GM21619 (cell line): ENCODE measurements at regions not wholly inside any gene's neighbourhood (a gene's known extent, or its start where the extent isn't known, plus 50 kb on each side); places are given as distances from the start of the nearest gene placed in this dataset.

Experiments
- ATAC-seq: cut with Tn5 transposase; IDR thresholded peaks from one replicate; pipeline ENCODE4 v1.9.1; 2021; ENCODE audit not compliant: unreplicated experiment

DNA sequence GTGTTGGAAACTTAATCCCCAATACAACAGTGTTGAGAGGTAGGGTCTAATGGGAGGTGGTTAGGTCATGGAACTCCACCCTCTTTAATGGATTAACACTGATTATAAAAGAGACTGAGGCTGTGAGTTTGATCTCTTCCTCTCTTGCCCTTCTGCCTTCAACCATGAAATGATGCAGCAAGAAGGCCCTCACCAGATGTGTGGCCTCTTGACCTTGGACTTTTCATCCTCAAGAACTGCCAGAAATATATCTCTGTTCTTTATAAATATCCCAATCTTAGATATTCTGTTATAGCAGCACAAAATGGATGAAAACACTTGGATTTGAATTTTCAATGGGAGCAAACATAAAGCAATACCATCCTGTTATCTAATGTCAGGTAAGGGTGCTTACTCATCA is 67.6 kb downstream of the NMUR2 start:
- ATAC-seq: no peak

DNA sequence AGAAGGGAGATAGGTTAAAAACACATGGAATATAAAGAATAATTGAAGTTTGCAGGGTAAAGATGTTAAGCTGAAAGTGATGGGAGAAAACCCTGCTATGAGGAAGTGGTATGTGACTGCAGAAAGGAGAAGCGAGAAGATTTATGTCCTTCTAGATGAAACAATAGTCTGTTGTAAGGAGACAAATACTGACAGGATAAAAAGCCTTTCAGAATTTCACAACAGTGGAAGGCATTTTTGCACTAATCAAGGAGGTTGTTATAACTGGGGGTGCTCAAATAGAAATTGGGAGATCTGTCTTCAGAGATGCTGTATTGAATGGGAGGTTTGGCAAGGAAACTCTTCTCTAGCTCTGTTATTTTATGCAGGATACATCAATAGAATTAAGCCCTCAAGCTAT is 69.6 kb downstream of the NMUR2 start:
- ATAC-seq: no peak

DNA sequence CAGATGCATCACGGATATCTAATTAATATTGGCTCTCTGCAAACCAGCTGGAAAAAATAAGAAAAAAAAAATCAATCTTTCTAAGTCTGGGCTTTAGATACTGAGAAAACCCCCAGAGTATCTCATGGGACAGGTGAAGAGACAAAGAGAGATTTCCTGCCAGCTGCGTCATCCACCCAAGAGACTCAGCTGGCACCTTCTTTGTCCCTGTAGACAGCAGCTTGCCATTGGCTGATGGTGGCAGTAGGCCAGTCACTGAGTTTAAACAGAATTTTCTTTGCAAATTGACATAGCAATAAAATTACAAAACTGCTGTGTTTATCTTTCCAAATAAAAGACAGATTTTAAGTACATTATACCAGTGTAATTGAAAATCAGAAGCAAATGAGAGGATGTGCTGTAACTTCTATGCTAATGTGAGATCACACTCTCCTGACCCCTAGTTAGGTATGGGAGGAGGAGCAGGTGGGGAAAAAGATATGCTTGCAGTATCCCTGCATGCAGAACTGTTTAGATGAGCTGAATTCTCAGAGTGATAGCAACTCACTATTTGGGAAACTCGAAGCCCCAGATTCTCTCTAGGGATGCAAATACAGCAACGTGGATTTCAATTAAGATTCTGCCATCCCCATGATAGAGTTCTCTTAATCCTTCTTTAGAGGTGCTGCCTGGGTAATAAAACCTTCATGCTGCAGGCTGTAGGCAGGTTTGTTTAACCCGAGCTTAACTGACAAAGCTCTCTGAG is 72.2 kb downstream of the NMUR2 start:
- ATAC-seq: no peak

DNA sequence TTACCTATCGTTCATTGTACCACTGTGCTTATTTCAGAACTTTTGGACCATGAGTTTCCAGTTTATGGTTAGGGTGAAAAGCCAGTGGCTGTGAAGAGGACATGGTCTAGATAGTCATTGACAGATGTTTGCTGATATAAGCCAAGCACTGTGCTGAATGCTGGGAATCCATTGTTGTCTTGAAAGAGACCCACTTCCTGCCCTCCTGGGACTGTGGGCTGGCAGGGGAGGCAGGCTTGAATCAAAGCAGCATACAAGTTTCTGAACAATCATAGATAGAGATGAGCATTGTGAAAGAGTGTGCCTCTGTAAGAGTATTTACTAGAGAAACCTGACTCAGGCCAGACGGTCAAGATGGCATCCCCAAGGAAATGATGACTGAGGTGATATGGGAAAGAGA is 73.4 kb downstream of the NMUR2 start:
- no peak for ATAC-seq

DNA sequence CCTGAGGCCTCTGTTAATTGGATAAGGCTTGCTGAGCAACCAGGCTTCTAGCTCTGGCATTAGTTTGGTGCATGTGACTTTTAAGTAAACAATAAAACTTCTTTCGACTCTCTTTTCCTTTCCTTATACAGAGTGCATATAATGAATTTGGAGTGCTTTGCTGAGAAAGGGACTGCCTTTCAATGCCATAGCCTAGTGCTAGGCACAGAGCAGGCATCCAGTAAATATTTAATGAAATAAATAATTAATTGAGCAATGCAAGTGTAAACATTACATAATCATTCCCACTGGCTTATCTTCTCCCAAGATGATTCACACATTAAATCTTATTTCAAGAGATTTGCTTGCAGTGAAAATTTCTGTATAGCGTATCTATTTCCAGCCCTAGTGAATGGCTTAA is 74.1 kb downstream of the NMUR2 start:
- ATAC-seq: no peak

DNA sequence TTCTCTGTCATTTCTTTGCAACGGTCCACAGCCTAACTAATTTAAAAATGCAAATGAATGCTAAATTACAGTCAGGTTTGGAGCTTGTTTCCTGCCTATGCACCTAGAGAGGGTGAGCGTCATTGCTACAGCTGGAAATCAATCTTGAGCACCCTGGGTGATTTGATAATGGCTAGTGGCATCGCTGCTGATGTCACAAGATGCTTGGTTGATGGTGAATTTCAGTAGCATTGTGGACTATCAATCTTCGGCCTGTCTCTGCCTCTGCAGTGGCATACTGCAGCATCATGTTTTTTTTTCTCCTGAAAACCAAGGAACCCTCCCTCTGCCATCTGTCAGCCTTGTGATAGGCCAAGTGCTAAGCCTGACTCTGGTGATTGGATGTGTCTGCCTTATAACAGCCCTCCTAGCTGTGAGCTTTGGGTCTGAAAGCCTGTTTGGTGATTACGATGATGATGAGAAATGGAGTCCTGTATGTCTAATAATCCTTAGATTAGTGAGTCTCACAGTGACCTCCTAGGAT is 75.3 kb downstream of the NMUR2 start:
- ATAC-seq: no peak

DNA sequence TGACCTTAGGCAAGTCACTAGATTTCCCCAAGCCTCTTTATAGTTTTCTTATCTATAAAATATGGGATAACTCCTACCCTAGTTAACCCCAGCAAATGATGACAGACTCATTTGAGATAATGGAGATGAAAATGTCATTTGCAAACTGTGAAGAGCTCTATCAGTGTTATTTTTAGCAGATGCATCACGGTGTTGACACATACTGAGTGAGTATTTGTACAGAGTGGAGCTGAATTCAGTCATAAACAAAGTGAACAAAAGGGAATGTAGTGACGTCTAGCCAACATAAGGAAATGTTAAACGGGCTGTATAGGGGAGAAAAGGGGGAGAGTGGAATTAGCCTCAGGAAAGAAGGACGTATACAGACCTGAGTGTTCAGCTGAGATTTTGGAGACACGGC is 75.9 kb downstream of the NMUR2 start:
- no peak for ATAC-seq

DNA sequence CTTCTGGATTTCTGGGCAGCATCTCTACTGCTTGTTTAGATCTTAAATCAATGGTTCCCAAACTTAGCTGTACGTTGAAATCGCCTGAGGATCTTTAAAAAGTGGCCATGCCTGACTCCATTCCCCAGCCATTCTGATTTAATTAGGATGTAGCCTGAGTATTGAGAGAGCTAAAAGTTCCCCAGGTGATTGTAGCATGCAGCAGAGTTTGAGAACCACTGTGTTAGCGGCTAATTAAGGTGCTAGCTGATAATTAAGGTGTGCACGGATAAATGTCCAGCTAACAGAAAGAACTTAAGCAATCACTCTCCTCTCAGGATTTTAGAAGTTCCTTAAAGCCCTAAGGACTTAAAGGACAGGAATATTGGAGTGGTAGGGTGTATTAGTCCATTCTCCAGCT is 89.1 kb downstream of the NMUR2 start:
- ATAC-seq: no peak

DNA sequence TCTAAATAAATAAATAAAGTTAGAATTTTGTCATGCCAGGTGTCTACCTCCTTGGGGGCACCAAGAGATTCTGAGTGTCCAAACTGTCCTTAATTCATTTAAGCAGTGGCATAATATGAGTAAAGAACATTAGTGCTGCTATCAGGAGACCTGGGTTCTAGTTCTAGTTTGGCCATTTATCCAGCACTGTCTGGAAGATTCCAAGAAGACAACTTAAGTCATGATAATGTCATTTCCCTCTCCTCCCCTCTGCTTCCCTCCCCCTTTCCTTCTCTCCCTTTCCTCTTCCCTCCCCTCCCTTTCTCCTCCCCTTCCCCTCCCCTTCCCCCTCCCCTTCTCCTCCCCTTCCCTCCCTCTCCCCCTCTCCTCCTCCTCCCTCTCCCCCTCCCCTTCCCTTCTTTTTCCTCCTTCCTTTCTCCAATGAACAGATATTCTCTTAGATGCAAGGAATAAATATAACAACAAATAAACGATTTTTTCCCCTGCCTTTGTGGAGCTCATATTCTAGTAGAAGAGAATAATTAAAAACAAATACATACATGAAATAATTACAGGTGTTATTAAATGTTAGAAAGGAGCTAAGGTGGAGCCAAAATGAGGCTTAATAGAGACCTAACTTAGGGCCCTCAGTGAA is 90.8 kb downstream of the NMUR2 start:
- no peak for ATAC-seq

DNA sequence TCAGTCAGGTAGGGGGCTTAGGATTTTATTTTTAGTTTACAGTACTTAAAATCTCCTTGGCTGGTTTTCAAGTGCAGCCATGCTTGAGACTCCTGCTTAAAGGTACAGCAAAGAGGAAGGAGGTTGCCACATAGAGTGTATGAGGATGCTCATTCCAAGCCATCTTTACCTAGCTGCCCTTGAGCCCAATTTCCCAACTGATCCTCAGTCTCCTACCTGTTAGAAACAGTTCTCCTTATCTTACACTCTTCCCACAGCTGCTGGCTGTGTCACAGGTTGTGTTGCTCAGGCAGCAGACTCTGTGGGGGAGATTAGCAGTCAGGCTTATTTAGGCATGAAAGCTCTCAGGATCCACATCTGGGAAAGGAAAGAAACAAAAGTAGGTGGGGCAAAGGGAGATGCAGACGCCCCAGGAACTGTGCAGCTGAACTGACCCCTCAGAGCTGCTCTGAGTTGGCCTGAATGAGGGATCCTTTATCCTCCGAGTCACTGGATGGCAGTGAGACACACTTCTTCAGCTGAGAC is 95.1 kb downstream of the NMUR2 start:
- no peak for ATAC-seq

DNA sequence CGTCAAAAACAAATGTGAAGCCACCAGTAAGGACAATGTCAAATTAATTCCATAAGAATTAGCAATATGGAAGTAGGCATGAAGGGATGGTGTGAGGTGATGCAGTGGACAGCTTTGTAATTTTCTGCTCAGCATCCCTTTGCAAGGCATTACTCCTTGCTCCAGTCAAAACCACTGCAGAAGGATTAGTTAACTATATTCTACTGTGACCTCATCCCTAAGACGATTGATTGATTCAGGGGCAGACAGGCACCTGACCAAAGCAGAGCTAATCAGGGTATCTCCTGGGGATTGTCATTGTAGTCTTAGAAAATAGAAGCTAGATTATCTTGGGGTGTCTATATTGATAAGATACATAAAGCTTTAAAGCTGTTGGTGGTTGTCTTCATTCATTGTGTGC is 98.7 kb downstream of the NMUR2 start:
- ATAC-seq: no peak

DNA sequence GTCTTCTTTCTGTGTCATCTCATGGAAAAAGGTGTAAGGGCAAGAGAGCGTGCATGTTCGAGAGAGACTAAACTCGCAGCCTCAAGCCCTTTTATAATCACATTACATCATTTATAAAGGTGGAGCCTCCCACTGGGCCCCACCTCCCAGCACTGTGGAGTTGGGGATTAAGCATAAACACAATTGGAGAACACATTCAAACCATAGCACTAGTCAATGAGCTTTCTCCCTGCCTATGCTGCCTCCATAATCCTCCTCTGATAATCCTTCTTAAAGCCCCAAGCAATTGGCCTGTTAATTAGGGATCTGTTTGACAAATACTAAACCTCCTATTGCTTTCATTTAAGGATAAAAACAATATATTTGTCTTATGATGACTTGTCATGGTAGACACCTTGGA is 99.6 kb downstream of the NMUR2 start:
- no peak for ATAC-seq

DNA sequence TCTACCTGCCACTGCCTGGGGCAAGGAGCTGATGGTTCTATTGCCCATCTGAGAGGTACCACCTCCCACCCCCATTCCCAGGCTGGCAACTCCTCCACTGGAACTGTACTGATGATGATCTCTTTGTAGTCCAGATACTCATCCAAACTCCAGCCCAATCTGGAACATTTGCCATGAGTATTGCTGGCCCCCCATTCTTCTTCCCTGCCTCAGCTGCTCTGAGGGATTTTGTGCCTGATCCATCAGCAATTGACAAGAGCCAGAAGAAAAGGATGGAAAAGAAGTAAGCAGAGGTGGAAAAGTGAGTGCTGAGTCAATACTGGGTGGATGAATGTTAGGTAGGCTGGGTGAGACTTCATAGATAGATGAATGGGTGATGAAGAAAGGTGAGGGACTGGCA is 101.2 kb downstream of the NMUR2 start:
- ATAC-seq: no peak

DNA sequence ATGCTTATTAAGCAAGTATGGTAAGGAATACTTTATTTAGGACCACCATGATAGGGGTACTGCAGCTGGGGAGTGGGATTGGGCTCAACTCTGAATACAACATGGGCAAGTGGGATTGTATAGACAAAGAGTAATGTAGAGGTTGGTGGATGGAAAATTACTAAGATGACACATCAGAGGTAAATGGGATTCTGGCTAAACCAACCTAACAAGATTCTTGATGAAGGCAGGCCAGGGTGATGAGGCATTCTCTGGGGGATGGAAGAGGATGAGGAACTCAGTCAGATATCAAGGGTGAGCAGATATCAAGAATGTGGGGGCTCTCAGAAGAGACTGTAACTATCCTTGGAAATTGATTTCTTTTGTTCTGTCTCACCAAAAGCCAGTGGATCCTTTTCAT is 107.2 kb downstream of the NMUR2 start:
- no peak for ATAC-seq

DNA sequence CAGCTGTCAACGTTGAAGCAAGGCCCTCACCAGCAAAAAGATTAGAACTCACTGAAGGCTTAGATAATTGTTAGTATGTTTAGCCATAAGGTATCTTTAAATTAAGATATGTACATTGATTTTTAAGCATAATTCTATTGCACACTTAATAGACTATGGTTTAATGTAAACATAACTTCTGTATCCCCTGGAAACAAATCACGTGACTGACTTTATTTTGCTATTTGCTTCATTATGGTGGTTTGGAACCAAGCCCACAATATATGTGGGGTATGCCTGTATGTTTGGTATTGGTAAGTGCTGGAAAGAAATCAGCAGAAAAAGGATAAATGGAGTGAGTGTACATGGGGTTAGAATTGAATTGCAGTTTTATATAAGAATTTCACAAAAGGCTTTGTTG is 111.9 kb downstream of the NMUR2 start:
- ATAC-seq: no peak

DNA sequence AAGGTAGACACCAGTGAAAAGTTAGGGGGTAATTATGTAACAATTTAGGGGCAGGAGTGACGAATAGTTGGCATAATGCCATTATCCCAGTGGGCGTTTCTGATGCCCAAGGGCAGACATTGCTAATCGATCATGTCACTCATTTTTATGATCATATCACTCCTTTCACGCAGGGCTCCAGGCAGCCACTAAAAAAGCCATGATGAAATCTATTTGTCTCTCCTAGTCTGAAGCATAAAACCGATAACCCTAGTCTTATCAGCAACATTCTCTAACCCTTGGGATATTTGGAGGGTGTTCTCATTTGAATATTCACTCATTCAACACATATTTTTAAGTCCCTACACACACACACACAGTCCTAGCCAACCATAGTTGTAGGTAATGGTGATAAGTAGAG is 114.9 kb downstream of the NMUR2 start:
- ATAC-seq: no peak

DNA sequence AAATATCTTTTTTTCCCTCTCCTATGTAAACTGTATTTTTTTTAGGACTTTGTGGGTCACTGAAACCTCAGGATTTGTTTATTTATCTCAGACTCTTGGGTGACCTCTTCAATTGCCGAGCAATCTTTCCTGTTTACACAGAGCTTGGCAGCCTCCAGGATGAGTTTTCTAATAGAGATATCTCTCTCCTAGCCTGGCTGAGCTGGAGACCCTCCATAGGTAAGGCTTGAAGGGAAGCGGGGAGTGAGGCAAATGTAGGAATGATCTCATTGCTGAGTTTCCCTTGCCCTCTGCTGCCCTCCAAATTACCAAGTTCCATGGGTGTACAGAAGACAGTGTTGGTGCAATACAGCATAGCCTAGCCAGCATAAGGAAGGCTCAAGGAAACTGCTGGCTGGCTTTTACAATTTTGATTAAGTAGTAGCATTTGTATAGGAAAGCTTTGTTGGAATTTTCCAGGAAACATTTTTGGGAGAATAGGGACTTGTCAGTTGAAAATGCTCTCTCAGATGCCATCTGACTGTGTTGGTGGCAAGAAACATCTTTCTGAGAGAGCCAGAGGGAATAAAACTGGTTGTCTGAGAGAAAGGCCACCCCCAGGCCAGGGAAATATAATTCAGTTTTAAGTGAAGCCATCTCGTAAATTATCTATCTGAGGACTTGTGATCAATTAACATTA is 116.0 kb downstream of the NMUR2 start:
- ATAC-seq: no peak

DNA sequence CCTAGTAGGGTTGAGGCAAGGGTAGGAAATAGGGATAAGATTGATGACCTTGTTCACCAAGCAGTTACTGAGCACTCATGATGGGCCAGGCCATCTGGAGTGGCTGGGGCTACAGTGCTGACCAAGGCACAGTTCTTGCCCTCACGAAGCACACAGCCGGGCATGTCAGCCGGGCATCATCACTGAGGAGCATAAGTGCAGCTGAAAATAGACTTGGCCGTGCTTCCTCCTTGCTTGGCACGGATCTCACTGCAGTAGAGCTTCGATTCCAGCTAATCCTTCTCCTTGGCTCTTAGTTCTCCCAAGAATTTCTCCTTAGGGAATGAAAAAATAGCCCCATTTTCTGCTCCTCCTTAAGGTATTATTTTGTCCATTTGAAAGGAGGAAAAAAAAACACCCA is 116.6 kb downstream of the NMUR2 start:
- ATAC-seq: no peak

DNA sequence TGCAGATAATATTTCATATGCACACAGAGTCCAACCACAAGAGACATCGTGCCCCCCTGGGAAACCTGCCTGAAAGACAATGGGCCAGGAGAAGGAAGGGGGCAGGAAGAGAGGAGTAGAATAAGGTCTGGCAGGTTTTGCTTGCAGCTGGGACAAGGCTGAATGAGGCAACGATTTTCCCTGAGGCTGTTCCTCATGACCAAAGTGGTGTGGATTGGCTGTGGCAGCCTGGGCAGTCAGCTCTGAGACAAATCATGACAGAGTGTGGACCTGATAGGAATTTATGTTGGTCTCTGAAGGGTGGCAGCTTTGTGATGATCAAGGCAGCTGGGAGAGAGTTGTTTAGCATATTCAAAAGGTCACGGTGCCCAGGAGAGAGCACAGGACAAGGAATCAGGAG is 119.3 kb downstream of the NMUR2 start:
- no peak for ATAC-seq

DNA sequence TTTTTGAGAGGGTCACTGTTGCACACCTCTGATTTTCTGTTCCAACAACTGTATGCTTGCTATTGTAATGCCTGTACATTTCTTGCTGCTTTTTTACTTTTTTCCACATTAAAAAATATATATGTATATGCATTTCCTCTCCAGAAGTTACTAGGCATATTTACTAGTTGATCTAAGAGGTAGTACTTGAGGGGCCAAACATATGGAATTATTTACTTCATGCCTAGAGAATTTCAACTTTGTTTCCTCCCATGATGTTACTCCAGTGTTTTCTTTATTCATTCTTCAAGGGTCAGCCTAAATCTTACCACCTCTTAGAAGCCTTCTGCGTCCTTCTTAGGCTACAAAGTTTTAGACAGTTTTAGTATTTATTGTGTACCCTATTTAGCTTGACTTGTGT is 122.7 kb downstream of the NMUR2 start:
- ATAC-seq: no peak

DNA sequence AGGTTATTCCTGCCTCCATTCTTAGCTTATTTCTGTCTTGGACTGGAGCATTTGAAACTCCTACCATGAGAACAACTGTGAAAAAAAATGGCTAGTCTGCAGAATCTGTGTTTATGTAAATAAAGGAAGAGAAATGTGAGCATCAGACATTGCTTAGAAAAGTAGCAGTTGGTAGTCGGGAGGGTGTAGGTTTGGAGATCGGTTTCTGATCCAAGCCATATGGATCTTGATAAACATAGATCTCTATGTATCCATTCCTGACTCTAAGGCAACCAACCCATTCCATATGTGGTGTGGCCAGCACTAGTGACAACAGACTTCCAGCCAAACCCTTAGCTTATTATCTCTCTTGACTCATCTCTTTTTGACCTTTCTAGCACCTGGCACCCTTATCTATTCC is 127.1 kb downstream of the NMUR2 start:
- ATAC-seq: no peak

DNA sequence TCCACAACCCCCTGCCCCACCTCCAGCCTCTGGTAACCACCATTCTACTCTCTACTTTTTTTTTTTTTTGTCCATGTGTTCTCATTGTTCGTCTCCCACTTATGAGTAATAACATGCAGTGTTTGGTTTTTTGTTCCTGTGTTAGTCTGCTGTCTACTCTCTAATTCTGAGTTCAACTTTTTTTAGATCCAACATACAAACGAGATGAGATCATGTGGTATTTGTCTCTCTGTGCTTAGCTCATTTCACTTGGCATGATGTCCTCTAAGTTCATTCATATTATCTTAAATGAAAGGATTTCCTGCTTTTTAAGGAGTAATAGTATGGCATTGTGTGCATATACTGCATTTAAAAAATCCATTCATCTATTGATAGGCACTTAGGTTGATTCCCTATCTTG is 130.9 kb downstream of the NMUR2 start:
- no peak for ATAC-seq
